Prostate gland (tissue), 2 donors: ENCODE measurements at regions not wholly inside any gene's neighbourhood (a gene's known extent, or its start where the extent isn't known, plus 50 kb on each side); places are given as distances from the start of the nearest gene placed in this dataset.

ENCODE experiments used
- POLR2A ChIP-seq: fragments of 450-650 bp; IDR thresholded peaks from one replicate; pipeline ENCODE4 v1.6.1; 2016; ENCODE audit warnings: antibody characterized with exemption, mild to moderate bottlenecking
- POLR2AphosphoS5 ChIP-seq: sonication (generic); formaldehyde crosslinking; IDR thresholded peaks from one replicate; pipeline ENCODE4 v1.6.1; 2017; ENCODE audit warnings: antibody characterized with exemption
- TF ChIP-seq, protein P1 (sequence below), 4 experiments: fragments of 200-600 bp in 2 of 4; fragments of 450-650 bp in 2 of 4; sonication (generic) in 2 of 4; IDR thresholded peaks; 1 replicate in 3 of 4; 2 replicates in 1 of 4; pipeline ENCODE4 v1.5.1; 2016 to 2019; ENCODE audit warnings: antibody characterized with exemption in 4 of 4, mild to moderate bottlenecking in 2 of 4, moderate library complexity in 2 of 4

DNA sequence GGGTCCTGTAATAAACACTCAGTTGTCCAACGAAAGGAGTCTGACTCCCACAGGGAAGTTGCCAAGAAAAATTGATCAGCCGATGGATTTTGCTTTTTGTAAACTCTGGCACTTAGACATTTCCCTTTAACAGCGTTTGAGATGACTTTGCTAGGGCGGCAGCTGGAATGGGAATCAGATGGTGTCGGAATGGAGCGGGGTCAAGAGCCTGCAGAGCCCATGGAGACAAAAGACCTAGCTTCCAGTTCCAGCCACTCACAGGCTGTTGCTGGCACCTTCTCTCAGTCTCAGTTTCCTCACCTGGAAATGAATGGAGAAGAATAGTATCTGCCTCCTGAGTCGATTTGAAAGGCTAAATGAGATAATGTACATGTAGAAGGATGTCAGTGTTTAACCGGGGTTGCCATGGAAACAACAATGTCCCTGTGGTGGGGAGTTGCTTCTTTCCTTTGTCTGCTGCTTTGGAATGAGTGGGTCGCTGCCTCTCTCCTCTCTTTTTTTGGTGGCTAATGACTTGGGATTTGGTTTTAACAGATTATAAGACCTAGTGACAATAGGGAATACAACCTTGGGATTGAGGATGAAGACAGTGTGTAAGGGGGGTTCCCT, 137.4 kb downstream of the GAS1 start:
- TF ChIP-seq, protein P1, sequence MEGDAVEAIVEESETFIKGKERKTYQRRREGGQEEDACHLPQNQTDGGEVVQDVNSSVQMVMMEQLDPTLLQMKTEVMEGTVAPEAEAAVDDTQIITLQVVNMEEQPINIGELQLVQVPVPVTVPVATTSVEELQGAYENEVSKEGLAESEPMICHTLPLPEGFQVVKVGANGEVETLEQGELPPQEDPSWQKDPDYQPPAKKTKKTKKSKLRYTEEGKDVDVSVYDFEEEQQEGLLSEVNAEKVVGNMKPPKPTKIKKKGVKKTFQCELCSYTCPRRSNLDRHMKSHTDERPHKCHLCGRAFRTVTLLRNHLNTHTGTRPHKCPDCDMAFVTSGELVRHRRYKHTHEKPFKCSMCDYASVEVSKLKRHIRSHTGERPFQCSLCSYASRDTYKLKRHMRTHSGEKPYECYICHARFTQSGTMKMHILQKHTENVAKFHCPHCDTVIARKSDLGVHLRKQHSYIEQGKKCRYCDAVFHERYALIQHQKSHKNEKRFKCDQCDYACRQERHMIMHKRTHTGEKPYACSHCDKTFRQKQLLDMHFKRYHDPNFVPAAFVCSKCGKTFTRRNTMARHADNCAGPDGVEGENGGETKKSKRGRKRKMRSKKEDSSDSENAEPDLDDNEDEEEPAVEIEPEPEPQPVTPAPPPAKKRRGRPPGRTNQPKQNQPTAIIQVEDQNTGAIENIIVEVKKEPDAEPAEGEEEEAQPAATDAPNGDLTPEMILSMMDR (IDR thresholded peaks at IDR 0.05), result no peak
- TF ChIP-seq POLR2A (no peak), POLR2AphosphoS5 (no peak)
